Hematopoietic multipotent progenitor cell treated with erythropoietin and hydrocortisone succinate and interleukin-3 and kit ligand, for 4 days (in vitro differentiated cells): ENCODE measurements at regions not wholly inside any gene's neighbourhood (a gene's known extent, or its start where the extent isn't known, plus 50 kb on each side); places are given as distances from the start of the nearest gene placed in this dataset.

Experiments
- DNase-seq: peaks from one replicate; pipeline ENCODE4 v3.0.0-alpha.2; 2015

GRCh38 chr9:13988944-13989343 lies 325.0 kb downstream of the NFIB start:
- DNase-seq, result no peak

- DNase-seq, result no peak
Observed at GRCh38 chr9:13983607-13984006, 330.3 kb downstream of the NFIB start.

- no peak for DNase-seq
Observed at GRCh38 chr9:13979941-13980318, 334.0 kb downstream of the NFIB start.

GRCh38 chr9:13975611-13976290 lies 338.2 kb downstream of the NFIB start:
- no peak for DNase-seq

- DNase-seq, result peak; percentile 28
Observed at GRCh38 chr9:13974891-13975290, 339.1 kb downstream of the NFIB start.

- peak; percentile 10 for DNase-seq
Observed at GRCh38 chr9:13971966-13972655, 341.8 kb downstream of the NFIB start.

- DNase-seq, result no peak
Observed at GRCh38 chr9:13971415-13971814, 342.5 kb downstream of the NFIB start.

GRCh38 chr9:13970426-13970825 lies 343.5 kb downstream of the NFIB start:
- no peak for DNase-seq

GRCh38 chr9:13970018-13970417 lies 343.9 kb downstream of the NFIB start:
- peak; percentile 29 for DNase-seq

GRCh38 chr9:13967438-13967837 lies 346.5 kb downstream of the NFIB start:
- DNase-seq, result peak; percentile 3

GRCh38 chr9:13967011-13967410 lies 346.9 kb downstream of the NFIB start:
- no peak for DNase-seq

GRCh38 chr9:13963005-13963653 lies 350.8 kb downstream of the NFIB start:
- no peak for DNase-seq

GRCh38 chr9:13962006-13962405 lies 351.9 kb downstream of the NFIB start:
- no peak for DNase-seq

- DNase-seq, result no peak
Observed at GRCh38 chr9:13960011-13960765, 353.8 kb downstream of the NFIB start.

GRCh38 chr9:13958672-13959071 lies 355.3 kb downstream of the NFIB start:
- no peak for DNase-seq

- DNase-seq, result no peak
Observed at GRCh38 chr9:13957089-13957488, 356.9 kb downstream of the NFIB start.

- no peak for DNase-seq
Observed at GRCh38 chr9:13956107-13956506, 357.8 kb downstream of the NFIB start.

- no peak for DNase-seq
Observed at GRCh38 chr9:13952906-13953305, 361.0 kb downstream of the NFIB start.

- no peak for DNase-seq
Observed at GRCh38 chr9:13948037-13948436, 365.9 kb downstream of the NFIB start.

- DNase-seq, result no peak
Observed at GRCh38 chr9:13943176-13943575, 370.8 kb downstream of the NFIB start.

- no peak for DNase-seq
Observed at GRCh38 chr9:13942695-13943094, 371.2 kb downstream of the NFIB start.

- DNase-seq, result no peak
Observed at GRCh38 chr9:13942201-13942600, 371.7 kb downstream of the NFIB start.

- no peak for DNase-seq
Observed at GRCh38 chr9:13941714-13942113, 372.2 kb downstream of the NFIB start.
